ENCODE measurements at regions not wholly inside any gene's neighbourhood (a gene's known extent, or its start where the extent isn't known, plus 50 kb on each side); places are given as distances from the start of the nearest gene placed in this dataset.

DNA sequence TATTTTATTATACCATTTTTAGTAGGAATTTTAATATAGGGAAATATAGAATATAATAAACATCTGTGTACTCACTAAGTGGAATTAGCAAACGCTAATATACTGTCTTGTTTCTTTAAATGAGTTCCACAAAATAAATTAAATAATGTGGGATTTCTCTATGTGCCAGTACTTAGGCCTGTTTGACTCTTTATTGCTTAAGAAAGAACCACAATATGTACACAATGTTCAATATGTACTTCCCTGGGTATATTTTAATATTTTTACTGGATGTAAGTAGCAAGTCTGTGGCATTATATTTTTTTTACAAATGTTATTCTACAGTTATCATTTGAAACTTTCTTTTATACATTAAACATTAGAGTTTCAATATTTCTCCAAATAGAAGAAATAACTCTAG lies 92.5 kb upstream of the CARD18 start:
- in situ Hi-C loops (cut with MboI), result no loop called here

More for the DNA sequence above, 92.5 kb upstream of the CARD18 start:
- ATAC-seq, result no peak
- ChIA-PET SMC1A (ENCODE audit: uncharacterized antibody, unreplicated experiment) (no interaction called here), CTCF (no interaction called here), POLR2A (no interaction called here), RAD21 (ENCODE audit: unreplicated experiment) (no interaction called here)
- no TSS peak for BruUV-seq (replicated peaks)
- Histone ChIP-seq H3K9me3 (replicated peaks; ENCODE audit: control insufficient read depth, insufficient read depth, low read length) (no peaks in the 10 kb centered on the region), H3K36me3 (ENCODE audit: control insufficient read depth in 2 of 2, insufficient read depth in 2 of 2, low read length in 1 of 2) (no peaks in the 10 kb centered on the region), H3K79me2 (ENCODE audit: control insufficient read depth, insufficient read depth, low read length) (no peaks in the 10 kb centered on the region), H3K9ac (ENCODE audit: control insufficient read depth, insufficient read depth, low read length) (no peak overlapping the region), H3K4me2 (ENCODE audit: control insufficient read depth, insufficient read depth) (no peak overlapping the region), H4K20me1 (ENCODE audit: control insufficient read depth, insufficient read depth) (no peaks in the 10 kb centered on the region), H3K4me1 (ENCODE audit: control insufficient read depth, insufficient read depth, low read length) (no peaks in the 10 kb centered on the region), H2AFZ (ENCODE audit: control insufficient read depth, low read depth, low read length) (no peak overlapping the region), H3K27ac (ENCODE audit: control insufficient read depth, insufficient read depth) (no peak overlapping the region), H3K4me3 (no peak overlapping the region), H3K27me3 (replicated peaks in 1 of 2; ENCODE audit: control insufficient read depth in 2 of 2, insufficient read depth in 2 of 2, low read length in 1 of 2) (no peaks in the 10 kb centered on the region)
- FAIRE-seq, result no peak
- WGBS (ENCODE audit: insufficient coverage, insufficient replicate concordance, low lambda C conversion rate, missing lambda C conversion rate), result 0% methylated on average over 1 of the region's 1 CpG
- DNase-seq (ENCODE audit: low read depth, low spot score), result no peak
- intact Hi-C loops (cut with micrococcal nuclease; ENCODE audit: unreplicated experiment), result no loop called here
- TF ChIP-seq NFYA (IDR thresholded peaks at IDR 0.05; ENCODE audit: borderline replicate concordance, low read depth, low read length), result no peak
- TF ChIP-seq SIN3A (IDR thresholded peaks at IDR 0.05; ENCODE audit: low read depth, low read length), result no peak
- TF ChIP-seq ZZZ3 (IDR thresholded peaks at IDR 0.05; ENCODE audit: control insufficient read depth, insufficient read length, low read depth), result no peak
- no peak for TF ChIP-seq ZBTB4 (CRISPR knock-in tag; IDR thresholded peaks at IDR 0.05)
- TF ChIP-seq SRF (IDR thresholded peaks at IDR 0.05; ENCODE audit: low read depth in 2 of 2, low read length in 2 of 2), result no peak
- no peak for TF ChIP-seq POLR2AphosphoS2 (IDR thresholded peaks at IDR 0.05; ENCODE audit: low read depth, low read length)

Data from GM12878 (cell line).